A673 (cell line): ENCODE measurements at regions not wholly inside any gene's neighbourhood (a gene's known extent, or its start where the extent isn't known, plus 50 kb on each side); places are given as distances from the start of the nearest gene placed in this dataset.
A peak's percentile ranks its signal among the peaks of the same experiment; 100 is the strongest.

Experiments
- BruUV-seq: library from RNA; stranded (reverse); fragments of 400-500 nt; replicated peaks from 2 replicates; lab custom pipeline; 2021; lab: Mats Ljungman, UMichigan
- CTCF ChIA-PET: fragments of 300-600 bp; sonication (Branson Sonifier 250); formaldehyde crosslinking; loops from one replicate; lab custom pipeline; 2022; ENCODE audit warnings: antibody characterized with exemption; lab: Charles Lee
- POLR2A ChIA-PET: fragments of 300-600 bp; sonication (Branson Sonifier 250); formaldehyde crosslinking; loops from one replicate; lab custom pipeline; 2022; ENCODE audit warnings: antibody characterized with exemption; ENCODE audit not compliant: low non-redundant PET; lab: Charles Lee
- DNase-seq: peaks from one replicate; pipeline ENCODE4 v3.0.0-alpha.2; 2015; ENCODE audit warnings: low spot score
- H3K27ac ChIP-seq: fragments of 200-600 bp; sonication (generic); 2 replicates; pipeline ENCODE4 v1.5.1; 2016; ENCODE audit warnings: mixed run types, low read depth, mild to moderate bottlenecking, mixed read lengths, antibody characterized with exemption, low read length; ENCODE audit not compliant: poor library complexity, severe bottlenecking
- H3K27me3 ChIP-seq: fragments of 200-600 bp; sonication (generic); replicated peaks from 2 replicates; pipeline ENCODE4 v1.6.1; 2017; ENCODE audit warnings: mixed run types, low read depth, mild to moderate bottlenecking, mixed read lengths, antibody characterized with exemption, low read length; ENCODE audit not compliant: insufficient read depth, poor library complexity
- H3K36me3 ChIP-seq: fragments of 200-600 bp; sonication (generic); 2 replicates; pipeline ENCODE4 v1.6.1; 2016; ENCODE audit warnings: mixed run types, mild to moderate bottlenecking, mixed read lengths, antibody characterized with exemption, low read length; ENCODE audit not compliant: insufficient read depth, poor library complexity, severe bottlenecking
- H3K4me1 ChIP-seq: fragments of 200-600 bp; sonication (generic); 2 replicates; pipeline ENCODE4 v1.6.1; 2017; ENCODE audit warnings: mixed run types, mild to moderate bottlenecking, mixed read lengths, antibody characterized with exemption, low read length; ENCODE audit not compliant: insufficient read depth, poor library complexity, severe bottlenecking
- H3K4me3 ChIP-seq: fragments of 200-600 bp; sonication (generic); 2 replicates; pipeline ENCODE4 v1.5.1; 2016; ENCODE audit warnings: low read depth, mixed run types, mild to moderate bottlenecking, mixed read lengths, low read length; ENCODE audit not compliant: poor library complexity, severe bottlenecking
- H3K9me3 ChIP-seq: fragments of 200-600 bp; sonication (generic); 2 replicates; pipeline ENCODE4 v1.6.1; 2016; ENCODE audit warnings: mixed run types, low read depth, mild to moderate bottlenecking, mixed read lengths, antibody characterized with exemption, low read length; ENCODE audit not compliant: poor library complexity, severe bottlenecking
- CTCF ChIP-seq: fragments of 300-800, 200-600 bp; sonication (generic); conservative IDR thresholded peaks from 2 replicates; pipeline ENCODE4 v1.5.1; 2017; ENCODE audit warnings: low read depth, mild to moderate bottlenecking, antibody characterized with exemption, low read length, moderate library complexity, mixed read lengths
- EZH2 ChIP-seq: fragments of 200-600 bp; sonication (generic); IDR thresholded peaks from 2 replicates; pipeline ENCODE4 v1.6.1; 2017; ENCODE audit warnings: borderline replicate concordance, low read depth, mild to moderate bottlenecking, mixed read lengths, antibody characterized with exemption, low read length; ENCODE audit not compliant: poor library complexity, severe bottlenecking
- intact Hi-C: fragments of 100-400 bp; cut with micrococcal nuclease; formaldehyde crosslinking; loops from one replicate; pipeline ENCODE4 v1.10.0; 2022; ENCODE audit not compliant: unreplicated experiment

GRCh38 chr6:102340311-102340710, 946.8 kb downstream of the GRIK2 start:
- DNase-seq = peak; percentile 3
- H3K4me3 ChIP-seq = no peak overlapping the region
- H3K27ac ChIP-seq = no peak overlapping the region
- H3K27me3 ChIP-seq = no peaks in the 10 kb centered on the region
- ChIA-PET POLR2A (no interaction called here), CTCF (no interaction called here)
- intact Hi-C loops = no loop called here
- H3K36me3 ChIP-seq = no peaks in the 10 kb centered on the region
- H3K4me1 ChIP-seq = no peaks in the 10 kb centered on the region
- no peak for TF ChIP-seq CTCF
- TF ChIP-seq EZH2 = no peak
- no peaks in the 10 kb centered on the region for H3K9me3 ChIP-seq
- BruUV-seq = no TSS peak

DNA sequence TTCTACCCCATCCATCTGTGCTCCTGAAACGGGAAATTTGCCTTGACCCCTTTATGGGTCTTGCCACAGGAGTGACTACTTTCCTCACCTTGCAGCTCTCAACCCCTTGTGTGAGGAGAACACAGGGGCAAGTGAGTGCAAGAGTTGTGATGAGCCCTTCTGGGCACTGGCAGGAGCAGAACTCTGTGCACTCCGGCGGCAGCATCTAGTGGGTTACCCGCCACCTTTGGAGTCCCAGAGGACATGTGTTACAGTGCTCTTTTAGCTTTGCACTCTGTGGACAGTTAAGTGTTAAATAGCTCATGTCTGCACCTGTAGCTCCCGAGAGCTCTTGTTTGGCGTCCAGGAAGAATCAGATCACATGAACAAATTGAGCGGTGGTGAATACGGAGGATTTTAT, 940.2 kb downstream of the GRIK2 start:
- intact Hi-C loops = no loop called here

GRCh38 chr6:102327697-102328225, 934.3 kb downstream of the GRIK2 start:
- no peaks in the 10 kb centered on the region for H3K36me3 ChIP-seq
- no peak overlapping the region for H3K27ac ChIP-seq
- H3K9me3 ChIP-seq = no peaks in the 10 kb centered on the region
- ChIA-PET POLR2A (no interaction called here), CTCF (no interaction called here)
- DNase-seq = no peak
- BruUV-seq = no TSS peak
- no peak for TF ChIP-seq EZH2
- H3K4me3 ChIP-seq = no peak overlapping the region
- H3K4me1 ChIP-seq = no peaks in the 10 kb centered on the region
- intact Hi-C loops = no loop called here
- H3K27me3 ChIP-seq = no peaks in the 10 kb centered on the region

More for the DNA sequence above, 940.2 kb downstream of the GRIK2 start:
- CTCF ChIA-PET = no interaction called here
- no peaks in the 10 kb centered on the region for H3K27me3 ChIP-seq
- BruUV-seq = no TSS peak
- H3K4me1 ChIP-seq = no peaks in the 10 kb centered on the region
- no peaks in the 10 kb centered on the region for H3K9me3 ChIP-seq
- DNase-seq = no peak
- POLR2A ChIA-PET = no interaction called here
- no peaks in the 10 kb centered on the region for H3K36me3 ChIP-seq
- TF ChIP-seq CTCF (no peak), EZH2 (no peak)
- H3K4me3 ChIP-seq = no peak overlapping the region
- no peak overlapping the region for H3K27ac ChIP-seq

- ChIA-PET CTCF (no interaction called here), POLR2A (no interaction called here)
- Histone ChIP-seq H3K4me3 (no peak overlapping the region), H3K4me1 (no peaks in the 10 kb centered on the region), H3K36me3 (no peaks in the 10 kb centered on the region), H3K27ac (no peak overlapping the region), H3K9me3 (no peaks in the 10 kb centered on the region), H3K27me3 (no peaks in the 10 kb centered on the region)
- DNase-seq = peak; percentile 21
- intact Hi-C loops = no loop called here
- no TSS peak for BruUV-seq
- no peak for TF ChIP-seq EZH2
- TF ChIP-seq CTCF = no peak
Observed at GRCh38 chr6:102313699-102314098, 920.2 kb downstream of the GRIK2 start.
